ENCODE measurements at regions not wholly inside any gene's neighbourhood (a gene's known extent, or its start where the extent isn't known, plus 50 kb on each side); places are given as distances from the start of the nearest gene placed in this dataset.

- H3K27me3 ChIP-seq (ENCODE audit: insufficient read depth): no peaks in the 10 kb centered on the region
- H3K27ac ChIP-seq (ENCODE audit: low read depth): no peak overlapping the region
- Mint-ChIP-seq H3K36me3 (ENCODE audit: low read depth) (no peaks in the 10 kb centered on the region), H3K4me1 (no peaks in the 10 kb centered on the region), H3K27ac (no peak overlapping the region), H3K9me3 (no peaks in the 10 kb centered on the region), H3K4me3 (no peak overlapping the region), H3K27me3 (ENCODE audit: insufficient read depth, low read depth, poor library complexity) (peaks cover 2% of the 10 kb centered on the region)
- no peak for DNase-seq (ENCODE audit: low spot score)
- no peak overlapping the region for H3K4me3 ChIP-seq
- H3K36me3 ChIP-seq (ENCODE audit: insufficient read depth): no peaks in the 10 kb centered on the region
- peak overlapping the region; percentile 91 for H2AFZ ChIP-seq
- no peaks in the 10 kb centered on the region for H4K20me1 ChIP-seq (replicated peaks; ENCODE audit: insufficient read depth)
- H3K4me1 ChIP-seq (ENCODE audit: insufficient read depth): no peaks in the 10 kb centered on the region
- no peaks in the 10 kb centered on the region for H3F3A ChIP-seq (replicated peaks; ENCODE audit: low read depth)
- H3K79me2 ChIP-seq (replicated peaks; ENCODE audit: insufficient read depth): no peaks in the 10 kb centered on the region
- no peak for TF ChIP-seq REST (IDR thresholded peaks at IDR 0.05; ENCODE audit: unreplicated experiment)
- no peak for TF ChIP-seq ETS1 (IDR thresholded peaks at IDR 0.05)
- no peak for TF ChIP-seq CTCF (conservative IDR thresholded peaks at IDR 0.05; ENCODE audit: low read depth in 2 of 2)
- TF ChIP-seq ZNF462 (CRISPR knock-in tag; IDR thresholded peaks at IDR 0.05): no peak
- no peak for TF ChIP-seq NANOG (IDR thresholded peaks at IDR 0.05; ENCODE audit: borderline replicate concordance)
- no peak for TF ChIP-seq POLR2AphosphoS5 (IDR thresholded peaks at IDR 0.05; ENCODE audit: low read depth)
- no peak for TF ChIP-seq EZH2phosphoT487 (IDR thresholded peaks at IDR 0.05; ENCODE audit: unreplicated experiment)
- TF ChIP-seq JUNB (IDR thresholded peaks at IDR 0.05; ENCODE audit: unreplicated experiment): no peak
- no peak for TF ChIP-seq CREB1 (CRISPR knock-in tag; IDR thresholded peaks at IDR 0.05; ENCODE audit: low read depth)
- ATAC-seq: no peak
- H3K9me2 ChIP-seq (ENCODE audit: insufficient read depth): peaks cover 6% of the 10 kb centered on the region; the same call in 1 of the 2 replicates
- H3K4me2 ChIP-seq: no peak overlapping the region
Measured at GRCh38 chr20:7399114-7399513, 541.1 kb downstream of the HAO1 start.

Data from GM23338 (cell line).